IMR-90 (cell line): ENCODE measurements at regions not wholly inside any gene's neighbourhood (a gene's known extent, or its start where the extent isn't known, plus 50 kb on each side); places are given as distances from the start of the nearest gene placed in this dataset.

Source experiments
- ATAC-seq: fragments of 200-7000 bp; cut with Tn5 transposase; 2 replicates; pipeline ENCODE4 v1.9.1; 2020; ENCODE audit warnings: low read depth, mild to moderate bottlenecking, moderate library complexity
- BruUV-seq: library from RNA; stranded (reverse); fragments of 400-500 nt; replicated peaks from 2 replicates; lab custom pipeline; 2021; lab: Mats Ljungman, UMichigan
- CTCF ChIA-PET: fragments of 300-600 bp; formaldehyde crosslinking; extraction: SDS; loops from one replicate; lab custom pipeline; 2021; ENCODE audit warnings: antibody characterized with exemption; lab: Yijun Ruan, JAX
- POLR2A ChIA-PET: fragments of 300-600 bp; sonication (Branson Sonifier 250); formaldehyde crosslinking; loops from one replicate; lab custom pipeline; 2022; ENCODE audit warnings: antibody characterized with exemption; ENCODE audit not compliant: unreplicated experiment; lab: Charles Lee
- DNase-seq: peaks from one replicate; pipeline ENCODE4 v3.0.0; 2013
- H2AFZ ChIP-seq: replicated peaks from 2 replicates; pipeline ENCODE3; 2013; ENCODE audit warnings: low read length, mild to moderate bottlenecking; ENCODE audit not compliant: poor library complexity
- H2AK5ac ChIP-seq: 2 replicates; pipeline ENCODE4 v1.6.1; 2013; ENCODE audit warnings: low read depth, low read length, inconsistent platforms
- H2AK9ac ChIP-seq: replicated peaks from 2 replicates; pipeline ENCODE3; 2013; ENCODE audit warnings: mild to moderate bottlenecking, low read depth, low read length, moderate library complexity; ENCODE audit not compliant: poor library complexity
- H2BK120ac ChIP-seq: 2 replicates; pipeline ENCODE4 v1.6.1; 2013; ENCODE audit warnings: low read depth, low read length, inconsistent platforms
- H2BK15ac ChIP-seq: 3 replicates; pipeline ENCODE4 v1.6.1; 2013; ENCODE audit warnings: low read depth, low read length, inconsistent platforms
- H2BK20ac ChIP-seq: 2 replicates; pipeline ENCODE4 v1.6.1; 2013; ENCODE audit warnings: low read depth, mild to moderate bottlenecking, inconsistent platforms, low read length, moderate library complexity
- H2BK5ac ChIP-seq: 2 replicates; pipeline ENCODE4 v1.6.1; 2013; ENCODE audit warnings: mild to moderate bottlenecking, low read depth, low read length, inconsistent platforms; ENCODE audit not compliant: poor library complexity, severe bottlenecking
- H3K14ac ChIP-seq: replicated peaks from 2 replicates; pipeline ENCODE4 v1.6.1; 2013; ENCODE audit warnings: low read depth, low read length, inconsistent platforms
- H3K18ac ChIP-seq: 2 replicates; pipeline ENCODE4 v1.6.1; 2013; ENCODE audit warnings: low read depth, low read length, control low read depth
- H3K23ac ChIP-seq: 2 replicates; pipeline ENCODE4 v1.6.1; 2013; ENCODE audit warnings: low read depth, low read length, inconsistent platforms
- H3K27ac ChIP-seq: 2 replicates; pipeline ENCODE4 v1.5.1; 2013; ENCODE audit warnings: mild to moderate bottlenecking, control low read depth, low read length; ENCODE audit not compliant: insufficient read depth
- H3K27me3 ChIP-seq: 2 replicates; pipeline ENCODE4 v1.6.1; 2013; ENCODE audit warnings: low read length; ENCODE audit not compliant: control insufficient read depth, insufficient read depth
- H3K36me3 ChIP-seq: 2 replicates; pipeline ENCODE4 v1.6.1; 2013; ENCODE audit warnings: low read length, mixed read lengths; ENCODE audit not compliant: control insufficient read depth, insufficient read depth
- H3K4ac ChIP-seq: 2 replicates; pipeline ENCODE4 v1.6.1; 2013; ENCODE audit warnings: low read depth, low read length, inconsistent platforms
- H3K4me1 ChIP-seq: 2 replicates; pipeline ENCODE4 v1.6.1; 2013; ENCODE audit warnings: low read length, mixed read lengths; ENCODE audit not compliant: control insufficient read depth, insufficient read depth
- H3K4me2 ChIP-seq: 2 replicates; pipeline ENCODE4 v1.6.1; 2013; ENCODE audit warnings: low read depth, mild to moderate bottlenecking, control low read depth, low read length, moderate library complexity
- H3K4me3 ChIP-seq: 2 replicates; pipeline ENCODE4 v1.5.1; 2013; ENCODE audit warnings: low read depth, mild to moderate bottlenecking, control low read depth, low read length, moderate library complexity; ENCODE audit not compliant: insufficient read depth
- H3K56ac ChIP-seq: 2 replicates; pipeline ENCODE4 v1.6.1; 2013; ENCODE audit warnings: low read length, inconsistent platforms; ENCODE audit not compliant: insufficient read depth; ENCODE audit errors: extremely low read depth
- H3K79me1 ChIP-seq, 2 experiments: 2 replicates each; pipeline ENCODE4 v1.6.1; 2013; ENCODE audit warnings: low read length in 2 of 2, inconsistent platforms in 1 of 2, low read depth in 1 of 2
- H3K9ac ChIP-seq: 2 replicates; pipeline ENCODE4 v1.6.1; 2013; ENCODE audit warnings: low read depth, low read length, control low read depth
- H3K9me1 ChIP-seq: 2 replicates; pipeline ENCODE4 v1.6.1; 2013; ENCODE audit warnings: low read length, inconsistent platforms; ENCODE audit not compliant: insufficient read depth
- H3K9me3 ChIP-seq: 2 replicates; pipeline ENCODE4 v1.6.1; 2013; ENCODE audit warnings: low read length; ENCODE audit not compliant: control insufficient read depth, insufficient read depth
- H4K20me1 ChIP-seq: 2 replicates; pipeline ENCODE4 v1.6.1; 2013; ENCODE audit warnings: low read length, inconsistent platforms; ENCODE audit not compliant: insufficient read depth
- H4K5ac ChIP-seq: 2 replicates; pipeline ENCODE4 v1.6.1; 2013; ENCODE audit warnings: mild to moderate bottlenecking, low read depth, low read length, control low read depth
- H4K8ac ChIP-seq, 2 experiments: 2 replicates each; pipeline ENCODE4 v1.6.1; 2013; ENCODE audit warnings: low read depth in 2 of 2, low read length in 2 of 2, control low read depth in 1 of 2, inconsistent platforms in 1 of 2
- H4K91ac ChIP-seq: 2 replicates; pipeline ENCODE4 v1.6.1; 2013; ENCODE audit warnings: low read depth, low read length, inconsistent platforms; ENCODE audit not compliant: insufficient read depth
- CEBPB ChIP-seq: IDR thresholded peaks from 2 replicates; pipeline ENCODE4 v1.6.1; 2012; ENCODE audit warnings: low read depth, low read length, improper control_type of control experiment
- CHD1 ChIP-seq: IDR thresholded peaks from 2 replicates; pipeline ENCODE4 v1.6.1; 2012; ENCODE audit warnings: low read depth, low read length, improper control_type of control experiment
- MXI1 ChIP-seq: IDR thresholded peaks from 2 replicates; pipeline ENCODE4 v1.6.1; 2012; ENCODE audit warnings: low read depth, mild to moderate bottlenecking, low read length, moderate library complexity, borderline replicate concordance
- NFE2L2 ChIP-seq: fragments of 150-350 bp; IDR thresholded peaks from 2 replicates; pipeline ENCODE4 v1.6.1; 2016; ENCODE audit warnings: low read depth, mild to moderate bottlenecking, low read length
- RAD21 ChIP-seq: IDR thresholded peaks from 2 replicates; pipeline ENCODE4 v1.6.1; 2012; ENCODE audit warnings: low read length, improper control_type of control experiment
- USF2 ChIP-seq: fragments of 150-350 bp; IDR thresholded peaks from 2 replicates; pipeline ENCODE4 v1.6.1; 2017; ENCODE audit warnings: mild to moderate bottlenecking, antibody characterized with exemption, low read length, low read depth
- WGBS, 2 experiments: methylation state at CpG; one replicate each; pipeline versions ENCODE4 v1.1.5 to v1.1.7; 2013; ENCODE audit warnings: missing lambda C conversion rate in 2 of 2; ENCODE audit not compliant: insufficient read length in 1 of 2; ENCODE audit errors: extremely low coverage in 2 of 2; 5-methylcytosine and 5-hydroxymethylcytosine counted together
- dilution Hi-C: fragments of 300-500 bp; cut with HindIII; formaldehyde crosslinking; loops from one replicate; pipeline ENCODE4 v1.14.3; 2018; ENCODE audit warnings: low sequenced_read_pairs; ENCODE audit not compliant: unreplicated experiment
- in situ Hi-C: fragments of 300-500 bp; cut with MboI; formaldehyde crosslinking; loops from 3 replicates; pipeline ENCODE4 v1.14.3; 2019; ENCODE audit warnings: low sequenced_read_pairs, inconsistent platforms, mixed read lengths
- intact Hi-C: fragments of 100-400 bp; cut with micrococcal nuclease; formaldehyde crosslinking; loops from 2 replicates; pipeline ENCODE4 v1.10.0; 2022

- H3K9ac ChIP-seq = no peak overlapping the region
- no peak overlapping the region for H3K4me3 ChIP-seq
- no TSS peak for BruUV-seq
- H2AK9ac ChIP-seq = no peak overlapping the region
- no peak overlapping the region for H4K91ac ChIP-seq
- H3K4me1 ChIP-seq = no peaks in the 10 kb centered on the region
- in situ Hi-C loops = no loop called here
- no peak overlapping the region for H3K14ac ChIP-seq
- no peak overlapping the region for H2BK15ac ChIP-seq
- H3K9me1 ChIP-seq = no peaks in the 10 kb centered on the region
- ChIA-PET POLR2A (no interaction called here), CTCF (no interaction called here)
- H3K9me3 ChIP-seq = peaks cover 8% of the 10 kb centered on the region
- H3K27ac ChIP-seq = no peak overlapping the region
- H3K18ac ChIP-seq = no peak overlapping the region
- H3K56ac ChIP-seq = no peak overlapping the region
- no peak overlapping the region for H2AK5ac ChIP-seq
- H3K4ac ChIP-seq = no peak overlapping the region
- H4K5ac ChIP-seq = no peak overlapping the region
- no peak overlapping the region for H2BK5ac ChIP-seq
- H3K36me3 ChIP-seq = no peaks in the 10 kb centered on the region
- TF ChIP-seq RAD21 (no peak), CHD1 (no peak), USF2 (no peak), MXI1 (no peak), NFE2L2 (no peak), CEBPB (no peak)
- no peak overlapping the region for H3K4me2 ChIP-seq
- no peak for ATAC-seq
- H3K27me3 ChIP-seq = no peaks in the 10 kb centered on the region
- no peak overlapping the region for H2AFZ ChIP-seq
- dilution Hi-C loops = no loop called here
- intact Hi-C loops = no loop called here
- no peak overlapping the region for H3K23ac ChIP-seq
- H2BK120ac ChIP-seq = no peak overlapping the region
- H4K20me1 ChIP-seq = no peaks in the 10 kb centered on the region
- no CpG with 5 or more reads among the region's 10 CpGs for WGBS, 2 experiments
- no peaks in the 10 kb centered on the region for H3K79me1 ChIP-seq
- no peak overlapping the region for H4K8ac ChIP-seq
- no peak for DNase-seq
- H2BK20ac ChIP-seq = no peak overlapping the region
Measured at GRCh38 chr16:10245002-10245401, 62.8 kb upstream of the GRIN2A start.
